PC-9 (cell line): ENCODE measurements at regions not wholly inside any gene's neighbourhood (a gene's known extent, or its start where the extent isn't known, plus 50 kb on each side); places are given as distances from the start of the nearest gene placed in this dataset.

Experiments
- EZH2 ChIP-seq: fragments of 200-600 bp; sonication (generic); IDR thresholded peaks from 2 replicates; pipeline ENCODE4 v1.8.0; 2017; ENCODE audit warnings: antibody characterized with exemption, low read depth
- TF ChIP-seq, protein P1 (sequence below): fragments of 200-600 bp; sonication (generic); conservative IDR thresholded peaks from 2 replicates; pipeline ENCODE4 v1.6.1; 2017; ENCODE audit warnings: mixed run types, antibody characterized with exemption, mild to moderate bottlenecking, moderate library complexity

DNA sequence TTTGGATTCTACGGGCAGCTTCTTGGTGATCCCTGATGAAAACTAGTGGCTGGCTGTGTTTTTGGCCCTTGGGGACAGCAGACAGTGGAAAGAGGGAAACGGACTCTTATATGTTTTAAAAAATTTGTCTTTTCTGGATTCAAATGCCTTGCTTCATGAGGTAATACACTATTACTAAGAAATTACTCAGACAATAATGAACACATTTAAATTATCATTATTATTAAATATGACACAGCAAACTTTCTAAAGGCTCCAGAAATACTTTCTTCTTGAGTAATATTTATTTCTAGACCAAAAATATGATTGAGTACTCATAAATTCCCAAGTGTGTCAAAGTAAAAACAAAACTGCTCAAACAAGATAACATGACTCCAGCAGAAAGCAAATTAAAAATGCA, 520.7 kb upstream of the AADAT start:
- TF ChIP-seq, protein P1, sequence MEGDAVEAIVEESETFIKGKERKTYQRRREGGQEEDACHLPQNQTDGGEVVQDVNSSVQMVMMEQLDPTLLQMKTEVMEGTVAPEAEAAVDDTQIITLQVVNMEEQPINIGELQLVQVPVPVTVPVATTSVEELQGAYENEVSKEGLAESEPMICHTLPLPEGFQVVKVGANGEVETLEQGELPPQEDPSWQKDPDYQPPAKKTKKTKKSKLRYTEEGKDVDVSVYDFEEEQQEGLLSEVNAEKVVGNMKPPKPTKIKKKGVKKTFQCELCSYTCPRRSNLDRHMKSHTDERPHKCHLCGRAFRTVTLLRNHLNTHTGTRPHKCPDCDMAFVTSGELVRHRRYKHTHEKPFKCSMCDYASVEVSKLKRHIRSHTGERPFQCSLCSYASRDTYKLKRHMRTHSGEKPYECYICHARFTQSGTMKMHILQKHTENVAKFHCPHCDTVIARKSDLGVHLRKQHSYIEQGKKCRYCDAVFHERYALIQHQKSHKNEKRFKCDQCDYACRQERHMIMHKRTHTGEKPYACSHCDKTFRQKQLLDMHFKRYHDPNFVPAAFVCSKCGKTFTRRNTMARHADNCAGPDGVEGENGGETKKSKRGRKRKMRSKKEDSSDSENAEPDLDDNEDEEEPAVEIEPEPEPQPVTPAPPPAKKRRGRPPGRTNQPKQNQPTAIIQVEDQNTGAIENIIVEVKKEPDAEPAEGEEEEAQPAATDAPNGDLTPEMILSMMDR = no peak
- TF ChIP-seq EZH2 = no peak
